Adrenal gland (tissue), 9 donors: ENCODE measurements at regions not wholly inside any gene's neighbourhood (a gene's known extent, or its start where the extent isn't known, plus 50 kb on each side); places are given as distances from the start of the nearest gene placed in this dataset.

Source experiments
- DNase-seq, 7 donors: peaks; one replicate each; pipeline ENCODE4 v3.0.0-alpha.2; 2019 to 2020
- H3K27ac ChIP-seq, 5 donors: fragments of 200-600 bp; sonication (generic) in 4 of 5; 1 replicate in 3 of 5; 2 replicates in 2 of 5; pipeline versions ENCODE4 v1.5.1 to v1.8.0; 2016 to 2020; ENCODE audit warnings: mild to moderate bottlenecking in 1 of 5
- H3K27me3 ChIP-seq: fragments of 200-600 bp; 2 replicates; pipeline ENCODE4 v1.8.0; 2021
- H3K36me3 ChIP-seq, 2 donors: fragments of 200-600 bp; replicated peaks in 1 of 2; 1 replicate in 1 of 2; 2 replicates in 1 of 2; pipeline versions ENCODE4 v1.5.1 to v1.8.0; 2018 to 2022
- H3K4me1 ChIP-seq, 2 donors: fragments of 200-600 bp; replicated peaks in 1 of 2; 1 replicate in 1 of 2; 2 replicates in 1 of 2; pipeline versions ENCODE4 v1.5.1 to v1.8.0; 2018 to 2021
- H3K4me3 ChIP-seq, 4 donors: fragments of 200-600 bp; sonication (generic) in 3 of 4; one replicate each; pipeline ENCODE4 v1.5.1; 2016 to 2018
- H3K9me3 ChIP-seq, 3 donors: fragments of 200-600 bp; sonication (generic) in 1 of 3; replicated peaks in 1 of 3; 1 replicate in 2 of 3; 2 replicates in 1 of 3; pipeline versions ENCODE4 v1.5.1 to v1.8.0; 2016 to 2021
- POLR2A ChIP-seq, 2 donors: fragments of 450-650 bp; IDR thresholded peaks; one replicate each; pipeline ENCODE4 v1.6.1; 2017; ENCODE audit warnings: antibody characterized with exemption in 2 of 2, mild to moderate bottlenecking in 2 of 2, moderate library complexity in 1 of 2
- WGBS, 4 donors: extraction: QIAGEN DNeasy Blood & Tissue Kit in 2 of 4; methylation state at CpG; one replicate each; pipeline versions ENCODE4 v1.1.5 to v1.1.7; 2013 to 2017; 5-methylcytosine and 5-hydroxymethylcytosine counted together
- intact Hi-C, 2 donors: fragments of 100-400 bp; cut with DNase I; formaldehyde crosslinking; loops; one replicate each; pipeline versions ENCODE4 v1.14.1 to v1.15.0; 2022 to 2023
- TF ChIP-seq, protein P1 (sequence below), 6 experiments: fragments of 450-650 bp in 4 of 6; fragments of 200-600 bp in 2 of 6; sonication (generic) in 1 of 6; IDR thresholded peaks; 1 replicate in 5 of 6; 2 replicates in 1 of 6; pipeline versions ENCODE4 v1.5.1 to v1.8.0; 2016 to 2021; ENCODE audit warnings: antibody characterized with exemption in 6 of 6, mild to moderate bottlenecking in 2 of 6, moderate library complexity in 1 of 6
- donor health status: healthy with polysubstance abuse.
- donor health status: Bipolar disorder and iron deficiency.
- donor health status: DM: yes; HTN: yes; CAD: no.
- donor health status: DM: no; HTN: no; CAD: no.
- donor health status: DM: no; HTN: no; CAD: no.

DNA sequence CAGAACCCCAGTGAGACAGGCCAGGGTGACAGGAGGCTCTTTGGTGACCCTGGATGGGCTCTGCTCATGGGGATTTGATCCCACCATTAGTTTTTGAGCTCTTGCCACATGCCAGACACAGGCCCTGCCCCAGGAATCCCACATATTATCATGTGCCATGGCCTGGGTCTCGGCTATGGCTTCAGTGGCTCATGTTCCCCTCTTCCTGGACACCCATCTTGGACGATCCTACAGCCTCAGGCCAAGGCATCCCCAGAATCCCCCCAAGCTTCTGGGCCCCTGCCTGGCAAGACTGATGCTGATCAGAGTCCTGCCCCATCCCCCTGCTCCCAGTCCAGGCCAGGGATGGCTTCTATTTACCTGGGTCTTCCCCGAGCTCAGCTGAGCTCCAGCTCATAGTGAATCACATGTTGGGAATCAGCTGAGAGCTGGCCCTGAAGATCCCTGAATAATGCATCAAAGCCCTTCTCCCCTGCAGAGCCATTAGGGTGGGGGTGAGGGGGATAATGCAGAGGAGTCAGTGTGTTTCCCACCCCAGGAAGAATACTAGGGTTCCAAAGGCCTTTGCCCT lies 50.9 kb upstream of the CHRNB4 start:
- peak in 1 of 7 donors; percentile 33 for DNase-seq
- no peak overlapping the region for H3K4me3 ChIP-seq
- no peak overlapping the region for H3K27ac ChIP-seq
- H3K9me3 ChIP-seq = no peaks in the 10 kb centered on the region
- H3K27me3 ChIP-seq = no peaks in the 10 kb centered on the region
- no peaks in the 10 kb centered on the region for H3K36me3 ChIP-seq
- no peak for TF ChIP-seq POLR2A (IDR thresholded peaks at IDR 0.05)
- TF ChIP-seq, protein P1, sequence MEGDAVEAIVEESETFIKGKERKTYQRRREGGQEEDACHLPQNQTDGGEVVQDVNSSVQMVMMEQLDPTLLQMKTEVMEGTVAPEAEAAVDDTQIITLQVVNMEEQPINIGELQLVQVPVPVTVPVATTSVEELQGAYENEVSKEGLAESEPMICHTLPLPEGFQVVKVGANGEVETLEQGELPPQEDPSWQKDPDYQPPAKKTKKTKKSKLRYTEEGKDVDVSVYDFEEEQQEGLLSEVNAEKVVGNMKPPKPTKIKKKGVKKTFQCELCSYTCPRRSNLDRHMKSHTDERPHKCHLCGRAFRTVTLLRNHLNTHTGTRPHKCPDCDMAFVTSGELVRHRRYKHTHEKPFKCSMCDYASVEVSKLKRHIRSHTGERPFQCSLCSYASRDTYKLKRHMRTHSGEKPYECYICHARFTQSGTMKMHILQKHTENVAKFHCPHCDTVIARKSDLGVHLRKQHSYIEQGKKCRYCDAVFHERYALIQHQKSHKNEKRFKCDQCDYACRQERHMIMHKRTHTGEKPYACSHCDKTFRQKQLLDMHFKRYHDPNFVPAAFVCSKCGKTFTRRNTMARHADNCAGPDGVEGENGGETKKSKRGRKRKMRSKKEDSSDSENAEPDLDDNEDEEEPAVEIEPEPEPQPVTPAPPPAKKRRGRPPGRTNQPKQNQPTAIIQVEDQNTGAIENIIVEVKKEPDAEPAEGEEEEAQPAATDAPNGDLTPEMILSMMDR (IDR thresholded peaks at IDR 0.05) = no peak
- H3K4me1 ChIP-seq = peaks cover 0 to 14% of the 10 kb centered on the region in 2 donors
- intact Hi-C loops = no loop called here
- WGBS, 4 donors = 81 to 100% (median 88%) methylated on average over 2 to 3 of the region's 3 CpGs

DNA sequence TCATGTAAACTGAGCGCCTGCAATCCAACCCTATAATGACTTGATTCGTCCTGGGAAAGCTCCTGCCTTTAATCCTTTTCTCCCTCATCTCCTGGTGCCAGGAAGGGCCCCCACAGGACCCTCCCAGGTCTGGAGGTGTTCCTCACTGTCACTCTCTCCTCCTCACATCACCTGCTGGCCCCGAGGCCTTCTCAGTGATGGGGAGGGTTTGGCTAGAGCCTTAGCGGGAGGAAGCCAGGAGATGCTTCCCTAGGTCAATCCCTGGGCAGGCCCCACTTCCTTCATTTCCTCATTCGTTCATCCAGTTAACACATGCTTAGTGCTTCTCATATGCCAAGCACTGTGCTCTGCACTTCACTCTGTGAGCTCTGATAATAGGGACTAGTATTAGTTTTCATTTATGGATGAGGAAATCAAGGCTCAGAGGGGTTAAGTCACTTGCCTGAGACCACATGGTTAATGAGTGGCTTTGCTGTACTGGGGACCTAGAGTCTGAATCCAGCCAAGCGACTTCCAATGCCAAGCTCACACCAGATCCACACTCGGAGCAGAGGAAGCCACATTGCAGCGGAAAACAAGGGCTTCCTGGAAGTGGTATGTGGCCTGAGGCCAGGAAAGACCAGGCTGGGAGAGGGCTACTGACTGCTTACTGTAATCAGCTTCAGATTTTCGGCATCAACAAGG lies 50.3 kb upstream of the CHRNB4 start:
- no peaks in the 10 kb centered on the region for H3K9me3 ChIP-seq
- peaks cover 0 to 13% of the 10 kb centered on the region in 2 donors for H3K4me1 ChIP-seq
- no peak overlapping the region for H3K27ac ChIP-seq
- peak in 2 of 7 donors; percentile 17 to 55 for DNase-seq
- intact Hi-C loops = no loop called here
- no peaks in the 10 kb centered on the region for H3K36me3 ChIP-seq
- no peak for TF ChIP-seq POLR2A (IDR thresholded peaks at IDR 0.05)
- 62 to 80% (median 73%) methylated on average over 8 to 9 of the region's 9 CpGs for WGBS, 4 donors
- H3K4me3 ChIP-seq = no peak overlapping the region
- H3K27me3 ChIP-seq = no peaks in the 10 kb centered on the region
